ENCODE measurements at regions not wholly inside any gene's neighbourhood (a gene's known extent, or its start where the extent isn't known, plus 50 kb on each side); places are given as distances from the start of the nearest gene placed in this dataset.

- no peak for DNase-seq (ENCODE audit: low read depth)
- H3K4me3 ChIP-seq (ENCODE audit: low read length) = no peak overlapping the region
- TF ChIP-seq CTCF (IDR thresholded peaks at IDR 0.05; ENCODE audit: insufficient read depth, low read depth, low read length, missing control alignments) = no peak
Observed at GRCh38 chr2:107215401-107216350, 329.7 kb upstream of the ST6GAL2 start.

DNA sequence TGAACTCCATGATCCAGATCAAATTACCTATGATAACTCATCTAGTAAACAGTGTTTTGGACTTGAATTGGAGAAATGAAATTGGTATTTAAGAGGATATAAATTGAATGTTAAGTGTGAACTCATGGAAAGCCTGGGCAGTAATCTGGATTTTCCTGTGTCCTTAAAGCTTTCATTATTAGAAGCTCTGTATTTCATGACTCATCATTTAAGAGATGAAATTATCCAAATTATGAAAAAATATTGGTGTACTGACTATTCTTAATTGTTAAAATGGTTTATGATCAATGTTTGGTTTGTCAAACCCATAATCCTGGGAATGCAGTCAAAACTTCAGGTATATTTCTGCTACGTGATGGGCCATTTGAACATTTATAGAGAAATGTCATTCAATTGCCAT, 332.2 kb upstream of the ST6GAL2 start:
- no peak for DNase-seq (ENCODE audit: low read depth)
- TF ChIP-seq CTCF (IDR thresholded peaks at IDR 0.05; ENCODE audit: insufficient read depth, low read depth, low read length, missing control alignments) = no peak

GRCh38 chr2:107222466-107222865, 336.5 kb upstream of the ST6GAL2 start:
- TF ChIP-seq CTCF (IDR thresholded peaks at IDR 0.05; ENCODE audit: insufficient read depth, low read depth, low read length, missing control alignments) = no peak
- H3K4me3 ChIP-seq (ENCODE audit: low read length) = no peak overlapping the region
- DNase-seq (ENCODE audit: low read depth) = no peak

More for the DNA sequence above, 332.2 kb upstream of the ST6GAL2 start:
- no peak overlapping the region for H3K4me3 ChIP-seq (ENCODE audit: low read length)

GRCh38 chr2:107235491-107236254, 349.7 kb upstream of the ST6GAL2 start:
- no peak for DNase-seq (ENCODE audit: low read depth)
- no peak overlapping the region for H3K4me3 ChIP-seq (ENCODE audit: low read length)
- no peak for TF ChIP-seq CTCF (IDR thresholded peaks at IDR 0.05; ENCODE audit: insufficient read depth, low read depth, low read length, missing control alignments)

GRCh38 chr2:107242811-107243210, 356.8 kb upstream of the ST6GAL2 start:
- TF ChIP-seq CTCF (IDR thresholded peaks at IDR 0.05; ENCODE audit: insufficient read depth, low read depth, low read length, missing control alignments) = no peak
- DNase-seq (ENCODE audit: low read depth) = no peak
- no peak overlapping the region for H3K4me3 ChIP-seq (ENCODE audit: low read length)

DNA sequence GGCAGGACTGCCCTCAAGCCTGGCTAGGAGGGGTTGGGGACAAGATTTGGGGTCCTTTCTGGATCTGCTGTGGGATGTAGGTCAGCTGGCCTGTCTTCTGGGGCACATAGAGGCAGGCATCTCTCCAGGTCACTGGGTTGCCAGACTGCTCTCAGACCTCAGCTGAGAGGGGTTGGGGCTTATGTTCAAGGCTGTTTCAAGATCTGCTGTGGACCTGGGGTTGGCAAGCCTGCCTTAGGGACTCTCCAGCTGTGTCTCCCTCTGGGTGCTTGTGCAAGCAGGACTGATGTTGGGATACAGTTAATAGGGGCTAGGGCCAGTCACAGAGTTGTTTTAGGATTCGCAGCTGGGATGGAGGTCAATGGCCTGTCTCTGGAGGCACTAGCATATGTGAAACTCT, 363.0 kb upstream of the ST6GAL2 start:
- DNase-seq (ENCODE audit: low read depth) = no peak
- no peak overlapping the region for H3K4me3 ChIP-seq (ENCODE audit: low read length)
- TF ChIP-seq CTCF (IDR thresholded peaks at IDR 0.05; ENCODE audit: insufficient read depth, low read depth, low read length, missing control alignments) = no peak

Data from epithelial cell of esophagus (primary cell).